ENCODE measurements at regions not wholly inside any gene's neighbourhood (a gene's known extent, or its start where the extent isn't known, plus 50 kb on each side); places are given as distances from the start of the nearest gene placed in this dataset.
"Not testable (repeated sequence)": the region's sequence is repeated elsewhere in the genome, so short reads cannot be mapped to it uniquely, and the experiment has no call there.

- Histone ChIP-seq H3K4me3 (ENCODE audit: low read length) (no peak overlapping the region), H3K27me3 (ENCODE audit: insufficient read depth, low read length) (no peaks in the 10 kb centered on the region), H3K9me3 (ENCODE audit: low read depth, low read length) (no peaks in the 10 kb centered on the region), H3K4me1 (ENCODE audit: insufficient read depth, low read length) (no peaks in the 10 kb centered on the region)
Measured at GRCh38 chr5:51203598-51203997, 179.7 kb upstream of the ISL1 start.

GRCh38 chr5:51208296-51208695, 175.0 kb upstream of the ISL1 start:
- no peak overlapping the region for H3K4me3 ChIP-seq (ENCODE audit: low read length)
- no peaks in the 10 kb centered on the region for H3K4me1 ChIP-seq (ENCODE audit: insufficient read depth, low read length)
- no peaks in the 10 kb centered on the region for H3K27me3 ChIP-seq (ENCODE audit: insufficient read depth, low read length)
- no peaks in the 10 kb centered on the region for H3K9me3 ChIP-seq (ENCODE audit: low read depth, low read length)

GRCh38 chr5:51214746-51215145, 168.5 kb upstream of the ISL1 start:
- Histone ChIP-seq H3K9me3 (ENCODE audit: low read depth, low read length) (no peaks in the 10 kb centered on the region), H3K4me1 (ENCODE audit: insufficient read depth, low read length) (no peaks in the 10 kb centered on the region), H3K4me3 (ENCODE audit: low read length) (no peak overlapping the region), H3K27me3 (ENCODE audit: insufficient read depth, low read length) (no peaks in the 10 kb centered on the region)

- Histone ChIP-seq H3K4me1 (ENCODE audit: insufficient read depth, low read length) (no peaks in the 10 kb centered on the region), H3K4me3 (ENCODE audit: low read length) (no peak overlapping the region), H3K27me3 (ENCODE audit: insufficient read depth, low read length) (no peaks in the 10 kb centered on the region), H3K9me3 (ENCODE audit: low read depth, low read length) (peaks cover 10% of the 10 kb centered on the region)
Measured at GRCh38 chr5:51225789-51226742, 157.2 kb upstream of the ISL1 start.

- H3K27me3 ChIP-seq (ENCODE audit: insufficient read depth, low read length): no peaks in the 10 kb centered on the region
- no peak overlapping the region for H3K4me3 ChIP-seq (ENCODE audit: low read length)
- H3K9me3 ChIP-seq (ENCODE audit: low read depth, low read length): peaks cover 18% of the 10 kb centered on the region
- no peaks in the 10 kb centered on the region for H3K4me1 ChIP-seq (ENCODE audit: insufficient read depth, low read length)
Measured at GRCh38 chr5:51227963-51228470, 155.2 kb upstream of the ISL1 start.

GRCh38 chr5:51230336-51230735, 152.9 kb upstream of the ISL1 start:
- Histone ChIP-seq H3K27me3 (ENCODE audit: insufficient read depth, low read length) (no peaks in the 10 kb centered on the region), H3K9me3 (ENCODE audit: low read depth, low read length) (peaks cover 18% of the 10 kb centered on the region), H3K4me3 (ENCODE audit: low read length) (no peak overlapping the region), H3K4me1 (ENCODE audit: insufficient read depth, low read length) (no peaks in the 10 kb centered on the region)

GRCh38 chr5:51242456-51242855, 140.8 kb upstream of the ISL1 start:
- Histone ChIP-seq H3K4me1 (ENCODE audit: insufficient read depth, low read length) (no peaks in the 10 kb centered on the region), H3K27me3 (ENCODE audit: insufficient read depth, low read length) (no peaks in the 10 kb centered on the region), H3K4me3 (ENCODE audit: low read length) (no peak overlapping the region), H3K9me3 (ENCODE audit: low read depth, low read length) (peaks cover 6% of the 10 kb centered on the region)

GRCh38 chr5:51250957-51251356, 132.3 kb upstream of the ISL1 start:
- not testable (repeated sequence) for H3K4me1 ChIP-seq (ENCODE audit: insufficient read depth, low read length); H3K27me3 ChIP-seq (ENCODE audit: insufficient read depth, low read length); H3K4me3 ChIP-seq (ENCODE audit: low read length); H3K9me3 ChIP-seq (ENCODE audit: low read depth, low read length)

- Histone ChIP-seq H3K27me3 (ENCODE audit: insufficient read depth, low read length) (no peaks in the 10 kb centered on the region), H3K4me3 (ENCODE audit: low read length) (no peak overlapping the region), H3K9me3 (ENCODE audit: low read depth, low read length) (no peaks in the 10 kb centered on the region), H3K4me1 (ENCODE audit: insufficient read depth, low read length) (no peaks in the 10 kb centered on the region)
Measured at GRCh38 chr5:51271261-51271660, 112.0 kb upstream of the ISL1 start.

- H3K27me3 ChIP-seq (ENCODE audit: insufficient read depth, low read length): no peaks in the 10 kb centered on the region
- H3K4me1 ChIP-seq (ENCODE audit: insufficient read depth, low read length): no peaks in the 10 kb centered on the region
- H3K9me3 ChIP-seq (ENCODE audit: low read depth, low read length): no peaks in the 10 kb centered on the region
- H3K4me3 ChIP-seq (ENCODE audit: low read length): no peak overlapping the region
Measured at GRCh38 chr5:51273021-51273420, 110.2 kb upstream of the ISL1 start.

GRCh38 chr5:51273871-51274270, 109.4 kb upstream of the ISL1 start:
- H3K4me3 ChIP-seq (ENCODE audit: low read length): no peak overlapping the region
- H3K4me1 ChIP-seq (ENCODE audit: insufficient read depth, low read length): no peaks in the 10 kb centered on the region
- no peaks in the 10 kb centered on the region for H3K27me3 ChIP-seq (ENCODE audit: insufficient read depth, low read length)
- no peaks in the 10 kb centered on the region for H3K9me3 ChIP-seq (ENCODE audit: low read depth, low read length)

GRCh38 chr5:51275428-51275827, 107.8 kb upstream of the ISL1 start:
- Histone ChIP-seq H3K4me3 (ENCODE audit: low read length) (no peak overlapping the region), H3K9me3 (ENCODE audit: low read depth, low read length) (no peaks in the 10 kb centered on the region), H3K27me3 (ENCODE audit: insufficient read depth, low read length) (no peaks in the 10 kb centered on the region), H3K4me1 (ENCODE audit: insufficient read depth, low read length) (no peaks in the 10 kb centered on the region)

- Histone ChIP-seq H3K27me3 (ENCODE audit: insufficient read depth, low read length) (no peaks in the 10 kb centered on the region), H3K9me3 (ENCODE audit: low read depth, low read length) (no peaks in the 10 kb centered on the region), H3K4me3 (ENCODE audit: low read length) (no peak overlapping the region), H3K4me1 (ENCODE audit: insufficient read depth, low read length) (no peaks in the 10 kb centered on the region)
Measured at GRCh38 chr5:51276250-51276649, 107.0 kb upstream of the ISL1 start.

- Histone ChIP-seq H3K4me3 (ENCODE audit: low read length) (no peak overlapping the region), H3K9me3 (ENCODE audit: low read depth, low read length) (no peaks in the 10 kb centered on the region), H3K27me3 (ENCODE audit: insufficient read depth, low read length) (no peaks in the 10 kb centered on the region), H3K4me1 (ENCODE audit: insufficient read depth, low read length) (no peaks in the 10 kb centered on the region)
Measured at GRCh38 chr5:51278539-51278938, 104.7 kb upstream of the ISL1 start.

GRCh38 chr5:51279983-51280706, 103.1 kb upstream of the ISL1 start:
- Histone ChIP-seq H3K4me1 (ENCODE audit: insufficient read depth, low read length) (no peaks in the 10 kb centered on the region), H3K9me3 (ENCODE audit: low read depth, low read length) (no peaks in the 10 kb centered on the region), H3K4me3 (ENCODE audit: low read length) (no peak overlapping the region), H3K27me3 (ENCODE audit: insufficient read depth, low read length) (no peaks in the 10 kb centered on the region)
